PC-3 (cell line): ENCODE measurements at regions not wholly inside any gene's neighbourhood (a gene's known extent, or its start where the extent isn't known, plus 50 kb on each side); places are given as distances from the start of the nearest gene placed in this dataset.

Experiments
- EZH2 ChIP-seq: fragments of 300-600 bp; sonication (generic); IDR thresholded peaks from one replicate; pipeline ENCODE4 v1.6.1; 2017; ENCODE audit warnings: antibody characterized with exemption, mild to moderate bottlenecking, low read length; ENCODE audit not compliant: unreplicated experiment
- EZH2phosphoT487 ChIP-seq: fragments of 300-600 bp; sonication (generic); IDR thresholded peaks from 2 replicates; pipeline ENCODE4 v1.6.1; 2018; ENCODE audit warnings: mild to moderate bottlenecking, antibody characterized with exemption, low read length, borderline replicate concordance
- TF ChIP-seq, protein P1 (sequence below): fragments of 300-600 bp; sonication (generic); conservative IDR thresholded peaks from 2 replicates; pipeline ENCODE4 v1.5.1; 2017; ENCODE audit warnings: antibody characterized with exemption, low read depth, mild to moderate bottlenecking, low read length

GRCh38 chr2:236674646-236675045, 105.0 kb downstream of the ACKR3 start:
- TF ChIP-seq EZH2phosphoT487 (no peak), EZH2 (no peak)
- TF ChIP-seq, protein P1, sequence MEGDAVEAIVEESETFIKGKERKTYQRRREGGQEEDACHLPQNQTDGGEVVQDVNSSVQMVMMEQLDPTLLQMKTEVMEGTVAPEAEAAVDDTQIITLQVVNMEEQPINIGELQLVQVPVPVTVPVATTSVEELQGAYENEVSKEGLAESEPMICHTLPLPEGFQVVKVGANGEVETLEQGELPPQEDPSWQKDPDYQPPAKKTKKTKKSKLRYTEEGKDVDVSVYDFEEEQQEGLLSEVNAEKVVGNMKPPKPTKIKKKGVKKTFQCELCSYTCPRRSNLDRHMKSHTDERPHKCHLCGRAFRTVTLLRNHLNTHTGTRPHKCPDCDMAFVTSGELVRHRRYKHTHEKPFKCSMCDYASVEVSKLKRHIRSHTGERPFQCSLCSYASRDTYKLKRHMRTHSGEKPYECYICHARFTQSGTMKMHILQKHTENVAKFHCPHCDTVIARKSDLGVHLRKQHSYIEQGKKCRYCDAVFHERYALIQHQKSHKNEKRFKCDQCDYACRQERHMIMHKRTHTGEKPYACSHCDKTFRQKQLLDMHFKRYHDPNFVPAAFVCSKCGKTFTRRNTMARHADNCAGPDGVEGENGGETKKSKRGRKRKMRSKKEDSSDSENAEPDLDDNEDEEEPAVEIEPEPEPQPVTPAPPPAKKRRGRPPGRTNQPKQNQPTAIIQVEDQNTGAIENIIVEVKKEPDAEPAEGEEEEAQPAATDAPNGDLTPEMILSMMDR = no peak
